ENCODE measurements at regions not wholly inside any gene's neighbourhood (a gene's known extent, or its start where the extent isn't known, plus 50 kb on each side); places are given as distances from the start of the nearest gene placed in this dataset.

DNA sequence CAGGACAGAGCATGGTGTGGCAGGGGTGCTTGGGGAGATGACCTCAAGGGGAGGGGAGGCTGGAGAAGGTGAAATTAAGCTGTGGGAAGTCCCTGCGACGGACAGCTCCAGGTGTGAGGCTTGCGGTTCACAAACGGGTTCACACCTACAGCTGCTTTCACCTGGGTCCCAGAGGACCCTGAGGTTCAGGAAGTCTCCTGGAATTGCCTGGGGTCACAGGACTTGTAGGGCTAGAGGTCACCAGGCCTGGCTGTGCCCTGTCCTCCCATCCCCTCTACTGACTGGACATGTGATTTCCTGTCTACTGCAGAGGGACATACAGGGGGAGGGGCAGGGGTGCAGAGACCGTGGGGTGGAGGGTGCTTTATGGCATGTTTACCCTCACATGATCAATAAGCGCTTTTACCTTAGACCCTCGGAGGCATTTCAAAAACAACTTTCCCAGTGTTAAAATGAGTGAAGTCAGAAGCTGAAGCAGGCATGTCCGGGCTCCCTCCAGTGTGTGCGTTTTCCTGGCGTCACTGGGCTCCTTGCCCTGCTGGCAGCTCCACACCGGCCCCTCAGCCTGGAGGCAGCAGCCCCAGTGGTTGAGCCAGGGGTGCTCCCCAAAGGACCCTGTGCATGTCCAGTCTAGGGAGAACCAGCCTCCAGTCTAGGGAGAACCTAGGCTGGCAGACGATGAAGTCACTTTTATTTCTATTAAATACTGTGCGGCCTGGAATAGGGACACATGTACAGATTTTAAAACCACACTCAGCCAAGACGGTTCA lies 66.6 kb upstream of the IGFBP3 start:
- Histone ChIP-seq H3K4me1 (no peaks in the 10 kb centered on the region), H3K4me3 (no peak overlapping the region), H3K27ac (no peak overlapping the region), H3K9me3 (no peaks in the 10 kb centered on the region), H3K36me3 (replicated peaks in 1 of 2; ENCODE audit: insufficient read depth in 1 of 2, low read depth in 2 of 2) (no peaks in the 10 kb centered on the region), H3K27me3 (no peaks in the 10 kb centered on the region)
- ATAC-seq (no peak), DNase-seq (no peak)
- TF ChIP-seq CTCF (IDR thresholded peaks at IDR 0.05): no peak
- TF ChIP-seq POLR2A (IDR thresholded peaks at IDR 0.05): no peak
- 57 to 63% methylated on average over 13 to 14 of the region's 14 CpGs for WGBS, 2 donors
- intact Hi-C loops (cut with DNase I): no loop called here

DNA sequence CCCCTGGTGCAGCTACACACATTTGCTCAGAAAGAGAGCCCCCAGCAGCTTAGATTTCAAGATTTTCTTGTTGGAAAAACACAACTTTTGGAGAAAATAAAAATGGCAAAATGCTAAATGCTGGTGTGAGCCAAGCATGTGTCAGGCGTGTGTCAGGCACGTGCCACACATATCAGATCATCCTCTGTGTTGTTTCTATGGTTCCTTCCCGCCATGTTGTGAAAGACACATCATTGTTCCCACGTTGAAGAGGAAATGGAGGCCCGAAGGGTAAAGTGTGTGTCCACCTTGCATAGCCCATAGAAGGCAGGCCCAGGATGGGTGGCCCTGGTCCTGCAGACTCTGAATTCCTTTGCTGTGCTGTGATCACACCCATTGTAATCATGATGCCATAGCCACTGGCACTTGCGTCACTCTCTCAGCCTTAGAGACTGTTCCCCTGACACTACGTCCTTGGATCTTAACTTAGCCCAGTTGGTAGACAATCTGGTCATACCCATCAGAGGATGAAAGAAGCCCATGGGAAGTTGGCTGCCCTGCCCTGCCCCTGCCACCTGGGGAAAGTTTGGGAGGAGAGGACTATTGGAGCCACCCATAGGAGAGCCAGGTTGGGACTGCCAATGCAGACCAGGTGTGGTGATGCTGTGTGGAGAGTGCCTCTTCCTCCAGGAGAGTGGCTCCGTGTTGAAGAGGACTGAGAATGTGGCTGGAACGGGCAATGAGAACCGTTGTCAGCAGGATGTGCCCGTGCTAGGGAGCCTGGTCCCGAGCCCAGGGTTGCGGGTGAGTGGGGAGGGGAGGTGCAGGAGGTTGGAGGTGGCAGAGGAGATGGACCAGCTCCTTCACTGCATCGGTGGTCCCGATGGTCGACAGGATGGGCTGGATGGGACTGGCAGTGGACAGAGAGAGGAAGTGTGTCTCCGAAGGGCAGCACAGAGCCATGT lies 65.6 kb upstream of the IGFBP3 start:
- H3K27ac ChIP-seq: no peak overlapping the region
- H3K4me1 ChIP-seq: no peaks in the 10 kb centered on the region
- no peaks in the 10 kb centered on the region for H3K9me3 ChIP-seq
- no peak overlapping the region for H3K4me3 ChIP-seq
- DNase-seq (no peak), ATAC-seq (no peak)
- no peaks in the 10 kb centered on the region for H3K27me3 ChIP-seq
- no peak for TF ChIP-seq POLR2A (IDR thresholded peaks at IDR 0.05)
- TF ChIP-seq CTCF (IDR thresholded peaks at IDR 0.05): no peak
- H3K36me3 ChIP-seq (replicated peaks in 1 of 2; ENCODE audit: insufficient read depth in 1 of 2, low read depth in 2 of 2): no peaks in the 10 kb centered on the region
- WGBS, 2 donors: 75 to 82% methylated on average over 17 of the region's 17 CpGs
- intact Hi-C loops (cut with DNase I): no loop called here

- no peaks in the 10 kb centered on the region for H3K36me3 ChIP-seq (replicated peaks in 1 of 2; ENCODE audit: insufficient read depth in 1 of 2, low read depth in 2 of 2)
- no peaks in the 10 kb centered on the region for H3K27me3 ChIP-seq
- H3K4me3 ChIP-seq: no peak overlapping the region
- DNase-seq: no peak
- no peak overlapping the region for H3K27ac ChIP-seq
- 51 to 55% methylated on average over 3 to 4 of the region's 4 CpGs for WGBS, 2 donors
- H3K4me1 ChIP-seq: no peaks in the 10 kb centered on the region
- TF ChIP-seq POLR2A (IDR thresholded peaks at IDR 0.05): no peak
- TF ChIP-seq CTCF (IDR thresholded peaks at IDR 0.05): no peak
- ATAC-seq: no peak
- no peaks in the 10 kb centered on the region for H3K9me3 ChIP-seq
- intact Hi-C loops (cut with DNase I): no loop called here
These were observed 64.8 kb upstream of the IGFBP3 start for GRCh38 chr7:45985902-45986301.

DNA sequence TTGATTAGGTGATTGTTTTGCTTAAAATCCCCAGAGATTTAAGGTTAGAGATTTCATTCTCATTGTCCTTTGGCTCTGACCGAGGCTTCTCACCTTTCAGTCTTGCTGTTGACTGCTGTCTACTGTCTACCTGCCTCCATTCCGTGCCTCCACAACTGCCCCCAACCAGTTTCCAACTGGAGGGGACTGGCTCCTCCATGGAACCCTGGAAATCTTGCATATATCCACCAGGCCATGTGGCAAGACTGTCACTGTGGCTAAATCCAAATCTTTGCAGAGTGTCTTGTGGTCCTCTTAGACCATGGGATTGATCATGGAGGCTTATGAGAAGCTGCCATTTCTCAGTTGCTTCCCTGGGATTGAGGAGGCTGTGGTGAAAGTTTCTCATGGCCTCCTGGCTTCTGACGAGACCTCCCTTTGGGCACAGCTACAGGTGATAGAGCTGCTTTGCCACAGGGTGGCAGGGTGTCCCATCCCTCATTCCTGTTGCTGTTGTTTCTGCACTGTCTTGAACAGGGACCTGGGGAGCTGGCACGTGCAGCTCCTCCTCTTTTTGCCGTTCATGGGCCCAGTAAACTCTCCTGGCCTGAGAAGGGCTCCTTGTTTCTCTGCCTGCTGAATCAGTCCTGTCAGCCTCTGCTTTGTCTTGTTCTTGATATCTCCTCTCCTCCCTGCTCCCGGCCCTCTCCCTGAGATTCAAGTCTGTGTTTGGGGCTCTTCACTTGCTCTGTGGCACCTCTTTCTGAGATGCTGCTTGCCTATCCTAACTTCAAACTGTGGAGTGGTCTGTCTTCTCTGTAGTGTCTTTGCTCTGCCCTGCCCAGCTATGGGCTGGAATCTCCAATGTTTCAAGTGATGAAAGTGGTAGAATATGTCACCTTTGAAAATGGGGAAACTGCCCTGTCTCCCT lies 63.6 kb upstream of the IGFBP3 start:
- Histone ChIP-seq H3K36me3 (replicated peaks in 1 of 2; ENCODE audit: insufficient read depth in 1 of 2, low read depth in 2 of 2) (no peaks in the 10 kb centered on the region), H3K27me3 (no peaks in the 10 kb centered on the region), H3K9me3 (no peaks in the 10 kb centered on the region), H3K27ac (no peak overlapping the region), H3K4me3 (no peak overlapping the region), H3K4me1 (no peaks in the 10 kb centered on the region)
- ATAC-seq: peak; percentile 42
- peak in 1 of 4 donors; percentile 21 for DNase-seq
- WGBS, 2 donors: 54 to 67% methylated on average over 6 of the region's 6 CpGs
- intact Hi-C loops (cut with DNase I): no loop called here
- TF ChIP-seq POLR2A (IDR thresholded peaks at IDR 0.05) (no peak), CTCF (IDR thresholded peaks at IDR 0.05) (peak in 2 of 7 experiments; percentile 15 to 32)
